ENCODE measurements at regions not wholly inside any gene's neighbourhood (a gene's known extent, or its start where the extent isn't known, plus 50 kb on each side); places are given as distances from the start of the nearest gene placed in this dataset.

DNA sequence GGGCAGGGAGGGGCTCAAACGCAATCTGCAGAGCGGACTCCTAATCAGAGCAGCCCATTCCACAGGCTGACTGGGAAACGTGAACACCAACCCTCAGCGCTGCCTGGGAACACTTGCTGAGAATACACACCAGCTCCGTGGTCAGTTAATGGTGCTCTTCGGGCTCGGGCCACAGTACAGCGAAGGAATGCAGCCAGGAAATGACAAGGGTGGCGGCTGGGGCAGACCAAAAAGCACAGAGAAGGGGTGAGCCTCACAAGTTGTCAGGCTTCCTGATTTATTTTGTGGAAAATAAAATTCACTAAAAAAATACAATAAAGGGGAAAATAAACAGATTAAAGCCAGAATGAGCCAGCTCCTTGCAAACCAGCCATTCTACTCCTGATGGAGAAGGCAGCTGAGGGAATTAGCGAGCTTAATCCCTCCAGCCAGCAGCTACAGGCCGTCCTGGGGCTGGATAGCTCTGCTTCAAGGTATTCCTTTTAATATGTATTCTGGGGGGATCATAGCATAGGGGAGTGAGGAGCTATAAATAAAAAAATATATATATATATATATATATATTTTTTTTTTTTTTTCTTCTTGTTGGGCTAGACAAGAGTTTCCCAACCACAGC is 165.5 kb upstream of the NTM start:
- H3K4me3 ChIP-seq (ENCODE audit: low read depth in 1 of 3, low read length in 3 of 3) = no peak overlapping the region
- no peak for FAIRE-seq
- no peaks in the 10 kb centered on the region for H3K4me1 ChIP-seq (ENCODE audit: control insufficient read depth in 3 of 3, insufficient read depth in 2 of 3, low read depth in 1 of 3, low read length in 2 of 3)
- no peak overlapping the region for H3K27ac ChIP-seq (ENCODE audit: low read depth in 1 of 3, low read length in 2 of 3)
- H3K27me3 ChIP-seq (ENCODE audit: control insufficient read depth in 3 of 3, insufficient read depth in 3 of 3, low read length in 3 of 3) = no peaks in the 10 kb centered on the region
- no peaks in the 10 kb centered on the region for H3K36me3 ChIP-seq (ENCODE audit: control insufficient read depth in 3 of 3, insufficient read depth in 2 of 3, low read depth in 1 of 3, low read length in 3 of 3)
- WGBS, 3 donors = 42 to 56% (median 54%) methylated on average over 11 of the region's 11 CpGs
- H3K9me3 ChIP-seq (ENCODE audit: control insufficient read depth in 2 of 2, insufficient read depth in 1 of 2, low read depth in 1 of 2, low read length in 1 of 2) = no peaks in the 10 kb centered on the region
- DNase-seq = no peak

GRCh38 chr11:131206671-131207070 is 163.7 kb upstream of the NTM start:
- no peaks in the 10 kb centered on the region for H3K9me3 ChIP-seq (ENCODE audit: control insufficient read depth in 2 of 2, insufficient read depth in 1 of 2, low read depth in 1 of 2, low read length in 1 of 2)
- no peaks in the 10 kb centered on the region for H3K36me3 ChIP-seq (ENCODE audit: control insufficient read depth in 3 of 3, insufficient read depth in 2 of 3, low read depth in 1 of 3, low read length in 3 of 3)
- no peaks in the 10 kb centered on the region for H3K4me1 ChIP-seq (ENCODE audit: control insufficient read depth in 3 of 3, insufficient read depth in 2 of 3, low read depth in 1 of 3, low read length in 2 of 3)
- DNase-seq (no peak), FAIRE-seq (no peak)
- no peak overlapping the region for H3K27ac ChIP-seq (ENCODE audit: low read depth in 1 of 3, low read length in 2 of 3)
- H3K27me3 ChIP-seq (ENCODE audit: control insufficient read depth in 3 of 3, insufficient read depth in 3 of 3, low read length in 3 of 3) = no peaks in the 10 kb centered on the region
- no peak overlapping the region for H3K4me3 ChIP-seq (ENCODE audit: low read depth in 1 of 3, low read length in 3 of 3)
- 63 to 77% (median 64%) methylated on average over 3 of the region's 3 CpGs for WGBS, 3 donors

GRCh38 chr11:131207901-131208300 is 162.5 kb upstream of the NTM start:
- FAIRE-seq = no peak
- 83 to 91% (median 85%) methylated on average over 6 of the region's 6 CpGs for WGBS, 3 donors
- Histone ChIP-seq H3K9me3 (ENCODE audit: control insufficient read depth in 2 of 2, insufficient read depth in 1 of 2, low read depth in 1 of 2, low read length in 1 of 2) (no peaks in the 10 kb centered on the region), H3K27ac (ENCODE audit: low read depth in 1 of 3, low read length in 2 of 3) (no peak overlapping the region), H3K27me3 (ENCODE audit: control insufficient read depth in 3 of 3, insufficient read depth in 3 of 3, low read length in 3 of 3) (no peaks in the 10 kb centered on the region), H3K36me3 (ENCODE audit: control insufficient read depth in 3 of 3, insufficient read depth in 2 of 3, low read depth in 1 of 3, low read length in 3 of 3) (no peaks in the 10 kb centered on the region), H3K4me3 (ENCODE audit: low read depth in 1 of 3, low read length in 3 of 3) (no peak overlapping the region), H3K4me1 (ENCODE audit: control insufficient read depth in 3 of 3, insufficient read depth in 2 of 3, low read depth in 1 of 3, low read length in 2 of 3) (no peaks in the 10 kb centered on the region)
- no peak for DNase-seq

DNA sequence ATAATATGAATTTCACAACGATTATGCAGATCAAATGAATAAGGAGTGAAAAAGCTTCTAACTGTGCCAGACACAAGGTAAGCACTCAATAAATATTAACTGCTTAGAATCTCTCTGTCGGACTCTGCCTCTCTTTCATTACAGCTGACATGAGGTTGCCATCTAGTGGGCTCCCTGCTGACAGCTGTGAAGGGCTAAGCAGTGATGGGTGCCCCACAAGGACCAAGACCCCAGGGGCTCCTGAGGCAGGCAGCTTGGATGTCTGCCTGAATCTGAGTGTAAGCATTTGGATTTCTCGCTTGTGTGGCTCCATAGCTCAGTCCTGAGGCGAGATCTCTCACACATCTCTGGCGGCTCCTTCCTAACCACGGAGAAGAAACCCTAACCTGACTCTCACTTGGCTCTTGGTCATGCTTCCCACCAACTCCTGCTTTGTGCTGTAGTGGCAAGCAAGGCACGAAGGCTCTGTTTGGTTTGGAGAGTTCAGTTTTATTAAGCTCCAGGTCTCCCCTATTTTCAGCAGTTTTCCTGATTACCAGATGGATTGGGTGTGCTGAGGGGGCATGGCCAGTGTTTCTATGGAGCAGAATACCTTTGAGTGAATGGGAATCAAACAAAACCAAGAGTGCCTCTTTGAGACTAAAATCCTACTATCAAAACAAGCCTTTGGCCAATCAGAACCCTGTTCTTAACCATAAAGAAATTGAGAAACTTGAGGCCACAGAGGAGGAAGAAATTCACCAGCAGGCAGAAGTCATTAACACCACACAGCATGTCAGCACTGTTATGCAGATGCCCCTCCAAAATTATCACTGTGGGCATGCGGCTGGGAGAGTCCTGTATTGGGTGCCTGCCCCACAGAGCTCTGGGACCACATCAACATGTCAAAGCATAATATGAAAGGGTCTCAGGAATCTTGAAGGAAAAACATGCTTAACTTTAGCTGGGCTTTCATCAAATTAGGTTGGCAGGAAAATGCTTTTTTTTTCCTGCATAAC is 152.8 kb upstream of the NTM start:
- Histone ChIP-seq H3K36me3 (ENCODE audit: control insufficient read depth in 3 of 3, insufficient read depth in 2 of 3, low read depth in 1 of 3, low read length in 3 of 3) (no peaks in the 10 kb centered on the region), H3K27ac (ENCODE audit: low read depth in 1 of 3, low read length in 2 of 3) (no peak overlapping the region), H3K27me3 (ENCODE audit: control insufficient read depth in 3 of 3, insufficient read depth in 3 of 3, low read length in 3 of 3) (no peaks in the 10 kb centered on the region), H3K4me3 (ENCODE audit: low read depth in 1 of 3, low read length in 3 of 3) (no peak overlapping the region), H3K4me1 (ENCODE audit: control insufficient read depth in 3 of 3, insufficient read depth in 2 of 3, low read depth in 1 of 3, low read length in 2 of 3) (no peaks in the 10 kb centered on the region), H3K9me3 (ENCODE audit: control insufficient read depth in 2 of 2, insufficient read depth in 1 of 2, low read depth in 1 of 2, low read length in 1 of 2) (no peaks in the 10 kb centered on the region)
- no peak for FAIRE-seq
- 49 to 57% (median 53%) methylated on average over 8 of the region's 8 CpGs for WGBS, 3 donors
- DNase-seq = no peak

GRCh38 chr11:131218542-131218941 is 151.9 kb upstream of the NTM start:
- Histone ChIP-seq H3K27me3 (ENCODE audit: control insufficient read depth in 3 of 3, insufficient read depth in 3 of 3, low read length in 3 of 3) (no peaks in the 10 kb centered on the region), H3K4me1 (ENCODE audit: control insufficient read depth in 3 of 3, insufficient read depth in 2 of 3, low read depth in 1 of 3, low read length in 2 of 3) (no peaks in the 10 kb centered on the region), H3K36me3 (ENCODE audit: control insufficient read depth in 3 of 3, insufficient read depth in 2 of 3, low read depth in 1 of 3, low read length in 3 of 3) (no peaks in the 10 kb centered on the region), H3K27ac (ENCODE audit: low read depth in 1 of 3, low read length in 2 of 3) (no peak overlapping the region), H3K4me3 (ENCODE audit: low read depth in 1 of 3, low read length in 3 of 3) (no peak overlapping the region), H3K9me3 (ENCODE audit: control insufficient read depth in 2 of 2, insufficient read depth in 1 of 2, low read depth in 1 of 2, low read length in 1 of 2) (no peaks in the 10 kb centered on the region)
- WGBS, 3 donors = 85 to 94% (median 90%) methylated on average over 1 of the region's 1 CpG
- DNase-seq (no peak), FAIRE-seq (no peak)

GRCh38 chr11:131219646-131220045 is 150.8 kb upstream of the NTM start:
- Histone ChIP-seq H3K9me3 (ENCODE audit: control insufficient read depth in 2 of 2, insufficient read depth in 1 of 2, low read depth in 1 of 2, low read length in 1 of 2) (no peaks in the 10 kb centered on the region), H3K27me3 (ENCODE audit: control insufficient read depth in 3 of 3, insufficient read depth in 3 of 3, low read length in 3 of 3) (no peaks in the 10 kb centered on the region), H3K4me3 (ENCODE audit: low read depth in 1 of 3, low read length in 3 of 3) (no peak overlapping the region), H3K36me3 (ENCODE audit: control insufficient read depth in 3 of 3, insufficient read depth in 2 of 3, low read depth in 1 of 3, low read length in 3 of 3) (no peaks in the 10 kb centered on the region), H3K27ac (ENCODE audit: low read depth in 1 of 3, low read length in 2 of 3) (no peak overlapping the region), H3K4me1 (ENCODE audit: control insufficient read depth in 3 of 3, insufficient read depth in 2 of 3, low read depth in 1 of 3, low read length in 2 of 3) (no peaks in the 10 kb centered on the region)
- DNase-seq (no peak), FAIRE-seq (no peak)

DNA sequence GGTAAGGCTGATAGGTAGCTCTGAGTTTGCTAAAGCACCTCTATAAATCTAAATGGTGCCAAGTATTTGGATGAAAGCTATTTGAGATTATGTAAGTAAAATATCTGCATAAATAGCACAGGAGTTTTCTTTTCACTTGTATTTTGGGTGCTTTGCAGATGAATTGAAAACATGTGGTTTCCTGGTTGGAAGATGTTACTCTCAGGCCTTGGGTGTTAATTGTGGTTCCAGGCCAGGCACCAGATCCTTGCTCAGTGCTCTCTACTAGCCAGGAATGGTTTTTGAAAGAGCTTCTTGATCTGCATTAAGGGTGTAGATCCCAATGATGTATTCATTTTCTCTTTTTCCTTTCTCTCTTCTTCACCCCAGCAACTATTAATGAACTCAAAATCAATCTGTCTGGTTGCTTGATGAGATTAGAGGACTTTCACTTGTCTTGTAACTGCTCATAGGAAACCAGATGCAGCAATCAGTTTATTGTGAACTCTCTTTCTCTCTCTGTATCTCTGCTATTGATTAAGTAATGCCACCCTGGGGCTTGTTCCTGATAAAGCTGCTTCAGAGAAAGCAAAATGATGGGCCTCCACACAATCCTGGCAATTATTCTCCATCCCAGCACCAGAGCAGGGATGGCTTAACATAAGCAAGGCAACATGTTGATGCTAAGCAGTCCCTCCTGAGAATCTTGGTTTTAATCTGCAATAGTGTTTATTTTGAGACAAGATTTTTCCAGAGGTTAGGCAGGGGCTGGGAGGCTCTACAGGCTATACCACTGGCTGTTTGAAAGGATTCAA is 147.0 kb upstream of the NTM start:
- DNase-seq (no peak), FAIRE-seq (no peak)
- H3K4me1 ChIP-seq (ENCODE audit: control insufficient read depth in 3 of 3, insufficient read depth in 2 of 3, low read depth in 1 of 3, low read length in 2 of 3) = no peaks in the 10 kb centered on the region
- H3K27me3 ChIP-seq (ENCODE audit: control insufficient read depth in 3 of 3, insufficient read depth in 3 of 3, low read length in 3 of 3) = no peaks in the 10 kb centered on the region
- no peaks in the 10 kb centered on the region for H3K36me3 ChIP-seq (ENCODE audit: control insufficient read depth in 3 of 3, insufficient read depth in 2 of 3, low read depth in 1 of 3, low read length in 3 of 3)
- no peak overlapping the region for H3K4me3 ChIP-seq (ENCODE audit: low read depth in 1 of 3, low read length in 3 of 3)
- no peak overlapping the region for H3K27ac ChIP-seq (ENCODE audit: low read depth in 1 of 3, low read length in 2 of 3)
- no peaks in the 10 kb centered on the region for H3K9me3 ChIP-seq (ENCODE audit: control insufficient read depth in 2 of 2, insufficient read depth in 1 of 2, low read depth in 1 of 2, low read length in 1 of 2)

GRCh38 chr11:131228378-131228777 is 142.0 kb upstream of the NTM start:
- Histone ChIP-seq H3K4me1 (ENCODE audit: control insufficient read depth in 3 of 3, insufficient read depth in 2 of 3, low read depth in 1 of 3, low read length in 2 of 3) (no peaks in the 10 kb centered on the region), H3K9me3 (ENCODE audit: control insufficient read depth in 2 of 2, insufficient read depth in 1 of 2, low read depth in 1 of 2, low read length in 1 of 2) (no peaks in the 10 kb centered on the region), H3K4me3 (ENCODE audit: low read depth in 1 of 3, low read length in 3 of 3) (no peak overlapping the region), H3K27ac (ENCODE audit: low read depth in 1 of 3, low read length in 2 of 3) (no peak overlapping the region), H3K36me3 (ENCODE audit: control insufficient read depth in 3 of 3, insufficient read depth in 2 of 3, low read depth in 1 of 3, low read length in 3 of 3) (no peaks in the 10 kb centered on the region), H3K27me3 (ENCODE audit: control insufficient read depth in 3 of 3, insufficient read depth in 3 of 3, low read length in 3 of 3) (no peaks in the 10 kb centered on the region)
- DNase-seq (no peak), FAIRE-seq (no peak)
- 30 to 35% (median 34%) methylated on average over 2 of the region's 2 CpGs for WGBS, 3 donors
